HUES6 (cell line): ENCODE measurements at regions not wholly inside any gene's neighbourhood (a gene's known extent, or its start where the extent isn't known, plus 50 kb on each side); places are given as distances from the start of the nearest gene placed in this dataset.

Experiments
- H3K27ac ChIP-seq: 2 replicates; pipeline ENCODE4 v1.7.0; 2013; ENCODE audit warnings: low read depth, mild to moderate bottlenecking, low read length, inconsistent platforms
- H3K27me3 ChIP-seq: 2 replicates; pipeline ENCODE4 v1.6.1; 2013; ENCODE audit warnings: low read length; ENCODE audit not compliant: control insufficient read depth, insufficient read depth
- H3K36me3 ChIP-seq: 2 replicates; pipeline ENCODE4 v1.6.1; 2013; ENCODE audit warnings: low read length; ENCODE audit not compliant: control insufficient read depth, insufficient read depth
- H3K4me1 ChIP-seq: 2 replicates; pipeline ENCODE4 v1.6.1; 2013; ENCODE audit warnings: low read length; ENCODE audit not compliant: control insufficient read depth, insufficient read depth
- H3K4me3 ChIP-seq: 2 replicates; pipeline ENCODE4 v1.5.1; 2013; ENCODE audit warnings: low read depth, low read length
- H3K9ac ChIP-seq: one replicate; pipeline ENCODE4 v1.6.1; 2013; ENCODE audit warnings: mild to moderate bottlenecking, low read length
- H3K9me3 ChIP-seq: 2 replicates; pipeline ENCODE4 v1.6.1; 2013; ENCODE audit warnings: low read depth, low read length; ENCODE audit not compliant: control insufficient read depth, insufficient read depth

DNA sequence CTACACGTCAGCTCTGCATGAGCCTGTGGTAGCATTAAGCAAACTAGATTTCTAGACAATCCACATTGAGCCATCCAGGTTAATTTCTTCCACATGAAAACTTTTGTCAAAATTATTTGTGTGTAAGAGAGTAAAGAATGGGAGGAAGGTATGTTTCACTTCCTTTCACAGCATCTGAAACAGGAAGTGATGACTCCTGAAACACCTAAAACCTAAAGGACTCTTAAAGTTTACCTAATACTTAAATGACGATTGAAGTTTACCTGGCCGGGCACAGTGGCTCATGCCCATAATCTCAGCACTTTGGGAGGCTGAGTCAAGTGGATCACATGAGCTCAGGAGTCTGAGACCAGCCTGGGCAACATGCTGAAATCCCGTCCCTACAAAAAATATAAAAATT is 223.8 kb downstream of the CEMIP2 start:
- Histone ChIP-seq H3K9ac (no peak overlapping the region), H3K4me1 (no peaks in the 10 kb centered on the region; the same call in 1 of the 2 replicates), H3K36me3 (no peaks in the 10 kb centered on the region), H3K9me3 (no peaks in the 10 kb centered on the region), H3K27me3 (no peaks in the 10 kb centered on the region), H3K27ac (no peak overlapping the region), H3K4me3 (no peak overlapping the region)

DNA sequence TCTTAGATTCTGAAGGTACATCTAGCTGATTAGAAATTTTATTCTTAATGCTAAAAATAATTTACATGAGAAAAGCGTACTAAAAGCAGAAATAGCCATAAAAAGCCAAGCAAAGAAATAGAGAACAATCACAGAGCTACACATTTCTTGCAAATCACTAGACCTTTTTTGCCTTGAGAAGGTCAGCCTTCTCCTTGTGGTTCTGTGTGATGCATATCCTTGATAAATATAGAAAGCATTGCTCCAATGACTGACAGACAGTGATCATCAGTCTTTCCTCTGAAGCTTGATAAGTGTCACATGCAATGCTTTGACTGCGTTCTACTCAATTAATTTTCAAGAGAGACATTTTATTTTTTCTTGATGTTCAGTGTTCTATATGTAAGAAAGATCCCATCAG is 226.9 kb downstream of the CEMIP2 start:
- no peaks in the 10 kb centered on the region for H3K27me3 ChIP-seq
- H3K4me1 ChIP-seq = no peaks in the 10 kb centered on the region; the same call in 1 of the 2 replicates
- no peak overlapping the region for H3K9ac ChIP-seq
- H3K27ac ChIP-seq = no peak overlapping the region
- H3K36me3 ChIP-seq = no peaks in the 10 kb centered on the region
- no peak overlapping the region for H3K4me3 ChIP-seq
- H3K9me3 ChIP-seq = no peaks in the 10 kb centered on the region

DNA sequence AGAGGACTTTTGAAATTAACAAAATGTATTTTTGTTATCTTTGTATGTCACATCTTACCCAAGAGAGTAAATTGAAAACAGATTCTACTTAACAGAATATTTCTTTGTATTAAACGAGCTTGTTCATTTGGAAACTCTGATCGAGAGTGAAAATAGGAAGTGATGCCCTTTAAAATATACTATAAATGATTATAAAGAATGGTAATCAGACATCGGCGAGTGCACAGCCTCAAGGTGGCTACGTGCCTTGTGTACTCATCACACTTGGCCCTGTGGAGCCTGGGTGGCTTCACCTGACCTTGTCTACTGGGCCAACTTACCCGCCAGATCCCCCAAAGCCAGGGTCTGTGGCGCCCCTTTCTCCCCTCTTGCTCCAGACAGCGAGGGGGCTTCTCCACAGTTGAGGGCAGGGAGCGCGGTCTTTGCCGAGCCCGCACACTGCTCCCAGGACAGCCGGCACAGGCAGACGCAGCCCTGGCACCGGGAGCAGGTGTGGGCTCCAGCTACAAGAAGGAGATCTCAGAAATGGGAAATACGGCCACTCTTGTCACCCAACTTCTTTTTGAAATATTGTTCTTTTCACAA is 243.2 kb downstream of the CEMIP2 start:
- H3K4me1 ChIP-seq = no peaks in the 10 kb centered on the region
- H3K27ac ChIP-seq = no peak overlapping the region
- no peaks in the 10 kb centered on the region for H3K27me3 ChIP-seq
- H3K4me3 ChIP-seq = no peak overlapping the region
- H3K9ac ChIP-seq = no peak overlapping the region
- H3K9me3 ChIP-seq = no peaks in the 10 kb centered on the region
- H3K36me3 ChIP-seq = no peaks in the 10 kb centered on the region

DNA sequence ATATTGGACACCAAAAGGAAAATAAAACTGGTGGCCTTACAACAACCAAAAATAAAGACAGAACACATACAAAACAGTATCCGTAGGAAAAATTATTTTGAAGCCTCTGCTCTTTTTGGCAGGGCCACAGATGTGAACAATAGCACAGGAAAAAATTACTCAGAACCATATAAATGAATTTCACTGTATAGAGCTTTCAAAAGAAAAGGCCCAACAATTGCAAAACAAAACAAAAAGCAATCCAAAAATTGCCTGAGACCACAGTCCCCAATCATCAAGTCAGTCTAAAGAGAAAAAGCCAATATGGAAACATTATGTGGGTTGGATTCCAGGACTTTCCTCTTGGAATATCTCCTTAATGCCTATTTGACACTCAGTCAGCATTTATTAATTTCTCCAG is 243.8 kb downstream of the CEMIP2 start:
- H3K4me3 ChIP-seq = no peak overlapping the region
- no peaks in the 10 kb centered on the region for H3K36me3 ChIP-seq
- H3K27ac ChIP-seq = no peak overlapping the region
- H3K27me3 ChIP-seq = no peaks in the 10 kb centered on the region
- H3K9me3 ChIP-seq = no peaks in the 10 kb centered on the region
- H3K4me1 ChIP-seq = peaks cover 4% of the 10 kb centered on the region; the same call in 1 of the 2 replicates
- no peak overlapping the region for H3K9ac ChIP-seq

DNA sequence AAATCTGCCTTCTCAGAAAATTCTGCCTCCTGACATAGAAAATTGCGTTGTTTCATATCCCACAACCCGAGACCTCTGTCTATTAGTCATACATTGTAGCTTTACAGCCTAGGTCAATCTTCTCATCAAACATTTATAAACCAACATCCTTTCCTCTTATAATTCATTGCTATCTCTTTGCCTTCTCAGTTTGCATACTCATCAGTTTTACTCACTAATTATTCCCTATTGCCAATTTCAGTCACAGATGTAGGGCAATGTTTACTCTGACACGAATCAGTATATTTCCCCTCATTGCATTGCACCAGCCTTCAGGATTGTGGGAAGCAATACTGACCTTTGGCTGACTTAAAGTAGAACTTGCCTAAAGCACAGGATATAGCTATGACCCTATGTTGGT is 247.2 kb downstream of the CEMIP2 start:
- Histone ChIP-seq H3K27me3 (no peaks in the 10 kb centered on the region), H3K4me1 (peaks cover 20% of the 10 kb centered on the region), H3K36me3 (no peaks in the 10 kb centered on the region), H3K9me3 (no peaks in the 10 kb centered on the region), H3K4me3 (no peak overlapping the region), H3K9ac (no peak overlapping the region), H3K27ac (no peak overlapping the region)

DNA sequence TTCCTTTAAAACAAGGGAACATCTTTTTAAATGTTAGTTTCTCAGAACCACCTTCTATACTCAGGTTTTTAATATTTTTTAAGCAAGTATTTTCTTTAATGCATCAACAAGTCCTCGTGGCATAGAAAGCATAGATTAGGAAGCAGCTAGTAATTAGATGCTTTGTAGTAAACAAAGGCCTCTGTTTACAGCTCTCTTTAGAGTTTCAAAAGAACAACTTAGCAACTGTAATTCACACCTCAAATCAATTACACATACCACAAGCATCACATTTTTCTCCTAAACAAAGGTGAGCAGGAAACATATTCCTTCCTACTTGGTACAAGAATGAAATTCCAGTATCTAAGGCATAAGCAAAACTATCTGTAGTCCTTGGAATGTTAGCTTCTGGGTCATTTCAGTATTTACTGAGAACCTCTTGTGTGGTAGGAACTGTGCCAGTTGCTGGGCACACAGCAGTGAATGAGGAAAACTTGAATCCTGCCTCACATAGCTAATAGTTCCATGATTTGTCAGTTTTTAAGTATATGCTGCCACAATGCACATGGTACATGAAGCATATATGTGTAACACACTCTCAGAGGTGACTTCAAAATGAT is 249.1 kb downstream of the CEMIP2 start:
- Histone ChIP-seq H3K9ac (no peak overlapping the region), H3K4me3 (no peak overlapping the region), H3K36me3 (no peaks in the 10 kb centered on the region), H3K27me3 (no peaks in the 10 kb centered on the region), H3K9me3 (no peaks in the 10 kb centered on the region), H3K4me1 (peaks cover 20% of the 10 kb centered on the region), H3K27ac (no peak overlapping the region)

DNA sequence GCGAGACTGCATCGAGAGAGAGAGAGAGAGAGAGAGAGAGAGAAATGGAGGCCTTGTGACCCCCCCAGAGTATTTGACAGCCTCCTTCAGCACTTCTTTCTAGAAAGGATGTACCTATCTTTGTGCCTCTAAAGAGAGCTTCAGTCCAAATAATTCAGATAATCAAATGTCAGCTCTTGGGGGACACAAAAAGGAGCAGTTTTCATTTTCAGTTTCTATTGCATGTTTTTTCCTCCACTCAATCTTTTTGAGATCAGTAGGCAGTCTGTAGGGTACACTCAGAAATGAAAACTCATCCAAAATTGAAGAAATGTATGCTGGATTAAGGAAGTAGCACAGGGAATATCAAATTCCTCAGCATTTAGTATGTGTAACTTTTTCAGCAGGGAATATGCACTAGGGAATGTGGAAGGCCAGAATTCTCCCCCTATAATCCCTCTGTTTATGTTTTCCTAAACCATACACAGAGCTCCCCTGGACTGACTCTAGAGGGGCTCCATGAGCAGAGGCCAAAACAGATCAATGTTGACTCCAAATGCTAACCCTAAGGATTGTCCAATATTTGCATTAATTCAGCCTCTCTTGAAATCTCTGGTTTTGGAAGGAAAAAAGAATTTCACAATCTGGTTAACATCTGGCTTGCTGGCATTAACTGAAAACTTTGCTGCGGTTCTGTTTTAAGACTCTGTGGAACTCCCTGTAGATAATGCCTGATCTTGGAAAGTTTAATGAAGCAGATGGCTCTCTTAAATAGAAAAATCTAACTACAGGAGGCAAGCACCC is 250.1 kb downstream of the CEMIP2 start:
- no peaks in the 10 kb centered on the region for H3K27me3 ChIP-seq
- no peaks in the 10 kb centered on the region for H3K36me3 ChIP-seq
- no peak overlapping the region for H3K4me3 ChIP-seq
- peaks cover 20% of the 10 kb centered on the region for H3K4me1 ChIP-seq
- no peak overlapping the region for H3K9ac ChIP-seq
- H3K9me3 ChIP-seq = no peaks in the 10 kb centered on the region
- H3K27ac ChIP-seq = no peak overlapping the region

DNA sequence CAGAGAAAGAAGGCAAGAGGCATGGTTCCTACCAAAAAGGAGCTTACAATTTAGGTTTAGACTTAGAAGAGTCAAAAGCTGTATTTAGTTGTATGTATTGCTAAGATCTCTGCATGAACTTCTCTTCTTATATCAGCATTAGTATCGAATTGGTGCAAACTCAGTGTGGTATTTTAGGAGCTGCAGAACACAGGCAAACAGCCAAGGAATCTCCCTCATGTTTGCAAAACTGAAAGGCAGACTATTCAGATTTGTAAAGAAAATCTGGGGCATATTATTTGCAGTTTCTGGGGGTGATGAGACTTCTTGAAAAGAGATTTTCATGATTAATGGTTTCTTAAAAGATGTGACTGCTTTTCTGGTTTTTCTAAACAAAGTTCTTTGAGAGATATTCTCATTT is 252.7 kb downstream of the CEMIP2 start:
- Histone ChIP-seq H3K4me3 (no peak overlapping the region), H3K27me3 (no peaks in the 10 kb centered on the region), H3K36me3 (no peaks in the 10 kb centered on the region), H3K9ac (no peak overlapping the region), H3K27ac (no peak overlapping the region), H3K4me1 (peaks cover 20% of the 10 kb centered on the region), H3K9me3 (no peaks in the 10 kb centered on the region)

DNA sequence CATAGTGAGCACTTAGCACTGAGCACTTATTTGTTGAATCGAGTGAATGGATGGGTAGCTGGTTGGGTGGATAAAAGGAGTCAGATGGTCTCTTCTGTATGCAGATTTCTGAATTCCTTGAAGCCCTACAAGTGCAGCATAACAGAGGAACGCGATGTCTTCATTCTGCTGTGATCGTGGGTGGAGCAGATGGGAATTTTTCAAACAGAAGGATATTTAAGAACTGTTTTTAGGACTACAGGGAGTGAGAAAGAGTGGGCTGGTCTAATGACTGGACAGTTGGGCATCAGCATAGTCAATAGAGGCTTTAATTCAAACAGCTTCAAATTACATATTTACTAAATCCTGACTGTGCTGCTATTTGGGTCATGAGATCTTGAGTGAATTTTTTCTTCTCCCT is 253.2 kb downstream of the CEMIP2 start:
- H3K36me3 ChIP-seq = no peaks in the 10 kb centered on the region
- H3K27me3 ChIP-seq = no peaks in the 10 kb centered on the region
- H3K27ac ChIP-seq = no peak overlapping the region
- H3K4me1 ChIP-seq = peaks cover 20% of the 10 kb centered on the region
- no peaks in the 10 kb centered on the region for H3K9me3 ChIP-seq
- H3K9ac ChIP-seq = no peak overlapping the region
- H3K4me3 ChIP-seq = no peak overlapping the region

DNA sequence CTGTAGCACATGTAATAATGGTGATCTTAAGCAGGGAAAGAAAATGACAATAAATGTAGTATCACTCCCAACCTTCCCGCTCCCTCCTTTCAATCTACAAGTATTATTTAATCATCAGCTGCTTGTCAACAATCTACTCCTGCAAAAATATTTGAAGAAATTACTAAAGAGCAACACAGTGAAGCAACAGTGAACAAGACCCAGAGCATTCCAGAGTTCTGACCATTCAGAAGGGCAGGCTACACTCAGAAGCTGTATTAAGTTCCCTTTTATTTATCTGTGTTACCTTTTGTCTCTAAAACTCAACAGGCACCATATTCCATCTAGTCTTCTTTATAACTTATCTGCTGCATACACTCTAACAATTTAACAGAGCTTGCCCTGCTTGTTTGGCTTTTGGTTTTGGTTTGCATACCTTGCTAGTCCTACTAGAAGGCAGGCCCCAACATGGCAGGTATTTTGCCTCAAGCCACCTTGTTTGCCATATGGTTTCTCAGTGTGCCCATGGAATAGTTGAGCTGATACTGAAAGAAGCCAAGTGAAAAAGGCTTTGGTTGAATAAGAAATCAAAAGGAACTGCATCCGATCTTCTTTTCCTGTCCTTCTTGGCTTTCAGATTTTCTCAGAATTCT is 253.9 kb downstream of the CEMIP2 start:
- no peak overlapping the region for H3K27ac ChIP-seq
- peaks cover 15% of the 10 kb centered on the region for H3K4me1 ChIP-seq
- H3K9me3 ChIP-seq = no peaks in the 10 kb centered on the region
- no peaks in the 10 kb centered on the region for H3K27me3 ChIP-seq
- H3K4me3 ChIP-seq = no peak overlapping the region
- no peak overlapping the region for H3K9ac ChIP-seq
- H3K36me3 ChIP-seq = no peaks in the 10 kb centered on the region

DNA sequence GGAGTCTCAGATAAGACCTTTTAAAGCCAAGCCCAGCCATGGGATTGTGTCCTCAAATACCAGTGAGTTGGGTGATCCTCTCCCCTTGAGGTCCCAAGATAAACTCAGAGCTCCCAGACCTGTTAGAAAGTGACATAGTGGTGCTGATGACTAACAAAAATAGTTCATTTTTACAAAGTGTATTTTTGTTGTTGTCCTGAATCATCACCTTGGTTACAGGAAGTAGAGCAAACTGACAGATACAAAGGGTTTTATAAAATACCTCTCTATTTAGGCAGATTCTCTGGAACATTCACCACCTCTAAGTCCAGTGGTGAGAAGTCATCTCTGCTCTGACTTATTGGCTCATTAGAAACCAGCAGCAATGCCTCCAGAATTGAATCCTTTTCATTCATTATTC is 259.3 kb downstream of the CEMIP2 start:
- Histone ChIP-seq H3K9me3 (no peaks in the 10 kb centered on the region), H3K36me3 (no peaks in the 10 kb centered on the region), H3K27ac (no peak overlapping the region), H3K27me3 (no peaks in the 10 kb centered on the region), H3K9ac (no peak overlapping the region), H3K4me3 (no peak overlapping the region), H3K4me1 (no peaks in the 10 kb centered on the region)
